ENCODE measurements at regions not wholly inside any gene's neighbourhood (a gene's known extent, or its start where the extent isn't known, plus 50 kb on each side); places are given as distances from the start of the nearest gene placed in this dataset.

GRCh38 chr14:61602003-61602732, 93.1 kb upstream of the HIF1A start:
- DNase-seq, result peak; percentile 71

GRCh38 chr14:61602733-61603077, 92.6 kb upstream of the HIF1A start:
- Histone ChIP-seq H3K4me1 (ENCODE audit: control insufficient read depth, insufficient read depth, low read length) (peaks cover 10% of the 10 kb centered on the region), H3K27me3 (ENCODE audit: control insufficient read depth, insufficient read depth, low read length, poor library complexity, severe bottlenecking) (no peaks in the 10 kb centered on the region), H3K36me3 (ENCODE audit: control insufficient read depth, insufficient read depth, low read length) (no peaks in the 10 kb centered on the region), H3K27ac (ENCODE audit: low read depth, low read length) (peak overlapping the region; percentile 45), H3K9me3 (ENCODE audit: control insufficient read depth, low read length) (no peaks in the 10 kb centered on the region), H3K9ac (ENCODE audit: extremely low read depth, low read length, poor library complexity, severe bottlenecking) (peak overlapping the region; percentile 47), H3K4me3 (ENCODE audit: low read length) (peak overlapping the region; percentile 51)
- Mint-ChIP-seq H3K4me1 (peaks cover 35% of the 10 kb centered on the region), H3K9me3 (no peaks in the 10 kb centered on the region), H3K4me3 (peak overlapping the region; percentile 19), H3K36me3 (ENCODE audit: low read depth) (no peaks in the 10 kb centered on the region), H3K27me3 (ENCODE audit: insufficient read depth) (no peaks in the 10 kb centered on the region), H3K27ac (peak overlapping the region; percentile 67)
- TF ChIP-seq, protein P1, sequence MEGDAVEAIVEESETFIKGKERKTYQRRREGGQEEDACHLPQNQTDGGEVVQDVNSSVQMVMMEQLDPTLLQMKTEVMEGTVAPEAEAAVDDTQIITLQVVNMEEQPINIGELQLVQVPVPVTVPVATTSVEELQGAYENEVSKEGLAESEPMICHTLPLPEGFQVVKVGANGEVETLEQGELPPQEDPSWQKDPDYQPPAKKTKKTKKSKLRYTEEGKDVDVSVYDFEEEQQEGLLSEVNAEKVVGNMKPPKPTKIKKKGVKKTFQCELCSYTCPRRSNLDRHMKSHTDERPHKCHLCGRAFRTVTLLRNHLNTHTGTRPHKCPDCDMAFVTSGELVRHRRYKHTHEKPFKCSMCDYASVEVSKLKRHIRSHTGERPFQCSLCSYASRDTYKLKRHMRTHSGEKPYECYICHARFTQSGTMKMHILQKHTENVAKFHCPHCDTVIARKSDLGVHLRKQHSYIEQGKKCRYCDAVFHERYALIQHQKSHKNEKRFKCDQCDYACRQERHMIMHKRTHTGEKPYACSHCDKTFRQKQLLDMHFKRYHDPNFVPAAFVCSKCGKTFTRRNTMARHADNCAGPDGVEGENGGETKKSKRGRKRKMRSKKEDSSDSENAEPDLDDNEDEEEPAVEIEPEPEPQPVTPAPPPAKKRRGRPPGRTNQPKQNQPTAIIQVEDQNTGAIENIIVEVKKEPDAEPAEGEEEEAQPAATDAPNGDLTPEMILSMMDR (conservative IDR thresholded peaks at IDR 0.05), result no peak
- DNase-seq, result no peak
- WGBS, 2 experiments (ENCODE audit: insufficient coverage in 1 of 2, insufficient read length in 1 of 2), result 13 to 29% methylated on average over 1 of the region's 1 CpG

More at GRCh38 chr14:61602003-61602732, 93.1 kb upstream of the HIF1A start:
- 48 to 68% methylated on average over 10 to 13 of the region's 13 CpGs for WGBS, 2 experiments (ENCODE audit: insufficient coverage in 1 of 2, insufficient read length in 1 of 2)
- peaks cover 31% of the 10 kb centered on the region for H3K4me1 Mint-ChIP-seq
- no peaks in the 10 kb centered on the region for H3K36me3 Mint-ChIP-seq (ENCODE audit: low read depth)
- Histone ChIP-seq H3K27ac (ENCODE audit: low read depth, low read length) (peak overlapping the region; percentile 45), H3K36me3 (ENCODE audit: control insufficient read depth, insufficient read depth, low read length) (no peaks in the 10 kb centered on the region), H3K9ac (ENCODE audit: extremely low read depth, low read length, poor library complexity, severe bottlenecking) (peak overlapping the region; percentile 47), H3K4me1 (ENCODE audit: control insufficient read depth, insufficient read depth, low read length) (peaks cover 10% of the 10 kb centered on the region), H3K27me3 (ENCODE audit: control insufficient read depth, insufficient read depth, low read length, poor library complexity, severe bottlenecking) (no peaks in the 10 kb centered on the region), H3K9me3 (ENCODE audit: control insufficient read depth, low read length) (no peaks in the 10 kb centered on the region), H3K4me3 (ENCODE audit: low read length) (peak overlapping the region; percentile 51)
- peak overlapping the region; percentile 67 for H3K27ac Mint-ChIP-seq
- no peaks in the 10 kb centered on the region for H3K27me3 Mint-ChIP-seq (ENCODE audit: insufficient read depth)
- H3K9me3 Mint-ChIP-seq, result no peaks in the 10 kb centered on the region
- TF ChIP-seq, protein P1 (conservative IDR thresholded peaks at IDR 0.05), result no peak
- peak overlapping the region; percentile 19 for H3K4me3 Mint-ChIP-seq

DNA sequence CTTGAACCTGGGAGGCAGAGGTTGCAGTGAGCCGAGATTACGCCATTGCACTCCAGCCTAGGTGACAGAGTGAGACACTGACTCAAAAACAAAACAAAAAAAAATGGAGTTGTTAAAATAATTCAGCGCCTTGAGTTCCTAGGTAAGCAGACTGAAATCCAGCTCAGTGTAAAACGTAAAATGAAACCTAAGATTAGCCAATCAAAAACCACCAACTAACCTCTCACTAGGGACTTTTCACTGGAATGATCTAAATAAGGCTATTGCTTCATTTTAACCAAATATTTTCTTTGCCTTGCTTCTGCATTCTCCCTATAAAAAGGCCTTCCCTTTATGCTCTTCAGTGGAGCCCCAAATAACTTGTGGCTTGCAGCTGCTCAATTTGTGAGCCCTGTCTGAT, 91.6 kb upstream of the HIF1A start:
- H3K27me3 Mint-ChIP-seq (ENCODE audit: insufficient read depth), result no peaks in the 10 kb centered on the region
- DNase-seq, result no peak
- Histone ChIP-seq H3K27me3 (ENCODE audit: control insufficient read depth, insufficient read depth, low read length, poor library complexity, severe bottlenecking) (no peaks in the 10 kb centered on the region), H3K36me3 (ENCODE audit: control insufficient read depth, insufficient read depth, low read length) (no peaks in the 10 kb centered on the region), H3K4me3 (ENCODE audit: low read length) (no peak overlapping the region), H3K27ac (ENCODE audit: low read depth, low read length) (no peak overlapping the region), H3K9me3 (ENCODE audit: control insufficient read depth, low read length) (no peaks in the 10 kb centered on the region), H3K4me1 (ENCODE audit: control insufficient read depth, insufficient read depth, low read length) (peaks cover 9% of the 10 kb centered on the region), H3K9ac (ENCODE audit: extremely low read depth, low read length, poor library complexity, severe bottlenecking) (no peak overlapping the region)
- TF ChIP-seq, protein P1 (conservative IDR thresholded peaks at IDR 0.05), result no peak
- H3K4me1 Mint-ChIP-seq, result peaks cover 38% of the 10 kb centered on the region
- no peak overlapping the region for H3K27ac Mint-ChIP-seq
- no peak overlapping the region for H3K4me3 Mint-ChIP-seq
- H3K9me3 Mint-ChIP-seq, result no peaks in the 10 kb centered on the region
- WGBS, 2 experiments (ENCODE audit: insufficient coverage in 1 of 2, insufficient read length in 1 of 2), result 77 to 89% methylated on average over 2 to 4 of the region's 4 CpGs
- H3K36me3 Mint-ChIP-seq (ENCODE audit: low read depth), result no peaks in the 10 kb centered on the region
